IPS-NIHi11 (cell line): ENCODE measurements at regions not wholly inside any gene's neighbourhood (a gene's known extent, or its start where the extent isn't known, plus 50 kb on each side); places are given as distances from the start of the nearest gene placed in this dataset.
A peak's percentile ranks its signal among the peaks of the same experiment; 100 is the strongest.
"Not testable (repeated sequence)": the region's sequence is repeated elsewhere in the genome, so short reads cannot be mapped to it uniquely, and the experiment has no call there.

Experiments used
- DNase-seq: peaks from one replicate; pipeline ENCODE4 v3.0.0; 2012; ENCODE audit warnings: mixed read lengths, low spot score

DNA sequence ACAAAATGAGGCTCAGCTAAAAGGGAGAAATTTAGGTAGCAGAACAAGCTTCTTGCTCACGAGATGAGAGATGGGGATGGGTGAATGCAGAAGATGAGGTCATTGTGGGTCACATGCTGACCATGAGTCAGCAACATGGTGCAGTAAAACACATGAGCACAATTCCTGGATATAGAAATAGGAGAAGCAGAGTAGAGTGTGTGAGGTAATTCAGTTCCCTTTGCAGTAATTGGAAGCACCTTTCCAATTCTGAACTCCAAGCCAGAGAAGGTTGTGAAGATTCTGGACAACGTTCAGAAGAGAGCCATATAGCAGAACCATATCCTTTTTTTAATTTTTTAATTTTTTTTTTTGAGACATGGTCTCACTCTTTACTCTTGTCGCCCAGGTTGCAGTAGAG lies 62.0 kb upstream of the LMNTD1 start:
- peak; percentile 14 for DNase-seq

DNA sequence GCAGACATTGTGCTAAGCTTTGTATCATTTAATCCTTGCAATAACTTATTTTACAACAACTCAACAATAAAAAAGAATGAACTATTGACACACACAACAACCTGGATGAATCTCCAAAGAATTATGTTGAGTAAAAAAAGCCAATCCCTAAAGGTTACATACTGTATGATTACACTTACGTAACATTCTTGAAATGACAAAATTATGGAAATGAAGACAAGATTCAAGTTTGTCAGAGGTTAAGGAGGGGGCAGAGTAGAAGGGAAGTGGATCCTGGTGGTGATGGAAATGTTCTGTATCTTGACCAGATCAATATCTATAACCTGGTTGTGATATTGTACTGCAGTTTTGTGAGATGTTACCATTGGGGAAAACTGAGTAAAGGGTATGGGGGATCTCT lies 63.2 kb upstream of the LMNTD1 start:
- DNase-seq = no peak

DNA sequence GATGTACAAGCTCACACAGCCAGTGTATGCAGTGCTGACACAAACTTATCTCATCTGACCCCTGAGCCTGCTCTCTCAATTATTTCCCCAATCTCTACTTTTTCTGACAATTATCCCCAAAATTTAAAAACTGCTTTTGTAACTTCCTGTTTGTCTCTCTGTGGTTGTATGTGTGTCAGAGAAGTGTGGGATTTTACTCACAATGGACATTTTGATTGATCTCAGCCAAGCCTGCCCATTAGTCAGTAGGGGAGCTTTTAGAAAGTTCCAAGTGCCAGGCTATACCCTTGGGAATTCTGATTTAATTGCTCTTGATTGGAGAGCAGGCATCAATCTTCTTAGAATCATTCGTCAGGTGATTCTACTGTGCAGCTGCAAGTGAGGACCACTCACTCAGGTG lies 64.9 kb upstream of the LMNTD1 start:
- no peak for DNase-seq

DNA sequence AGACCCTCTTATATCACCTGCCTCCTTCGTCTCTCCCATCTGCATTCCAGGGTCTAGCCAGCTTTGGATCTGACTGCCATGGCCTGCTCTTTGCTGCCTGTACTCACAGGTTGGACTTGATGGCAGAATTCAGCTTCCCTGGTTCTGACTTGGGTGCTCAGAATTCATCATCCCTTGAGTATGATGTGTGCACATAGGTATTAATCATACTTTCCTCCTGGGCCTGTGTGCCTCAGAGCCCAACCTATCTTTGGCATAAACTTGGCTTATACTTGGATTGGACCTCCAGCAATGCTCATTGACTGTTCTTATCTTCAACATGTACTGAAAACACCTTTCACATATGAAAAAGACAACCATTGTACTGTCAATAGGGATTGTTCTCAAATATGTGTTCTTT lies 70.7 kb upstream of the LMNTD1 start:
- no peak for DNase-seq

DNA sequence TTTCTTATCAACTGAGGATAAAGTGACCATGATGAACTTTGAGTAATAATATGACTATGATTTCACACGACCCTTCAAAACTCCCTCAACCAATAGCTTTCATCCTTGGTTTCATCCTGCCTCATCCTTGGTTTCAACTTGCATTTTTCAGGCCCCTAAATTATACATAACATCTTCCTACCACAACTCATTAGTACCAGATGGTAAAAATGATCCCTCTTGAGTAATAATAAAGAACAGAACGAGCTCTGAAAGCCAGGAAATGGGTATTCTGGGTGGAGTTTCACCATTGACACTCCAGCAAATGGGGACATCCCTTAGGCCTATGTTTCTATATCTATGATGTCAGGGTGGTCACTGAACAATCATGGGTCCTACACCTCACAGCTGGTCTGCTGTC lies 72.1 kb upstream of the LMNTD1 start:
- no peak for DNase-seq

DNA sequence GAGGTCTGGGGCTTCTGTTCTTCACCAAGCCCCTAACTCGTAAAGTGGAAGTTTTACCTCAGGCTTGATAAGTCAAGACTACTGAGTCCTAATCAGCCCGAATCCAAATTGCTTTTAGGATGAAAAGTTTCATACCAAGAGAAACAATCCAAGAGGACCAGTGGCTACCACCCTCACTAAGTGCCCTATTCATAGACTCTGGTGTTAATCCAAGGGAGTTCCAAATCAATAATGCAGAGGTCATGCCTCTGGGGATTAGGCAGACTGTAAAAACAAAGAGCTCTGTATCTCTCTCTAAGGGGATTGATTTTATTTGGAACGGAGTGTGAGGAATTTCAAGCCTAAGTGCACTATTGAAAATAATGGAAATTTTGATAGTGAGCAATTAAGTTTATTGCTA lies 76.3 kb upstream of the LMNTD1 start:
- DNase-seq = no peak

DNA sequence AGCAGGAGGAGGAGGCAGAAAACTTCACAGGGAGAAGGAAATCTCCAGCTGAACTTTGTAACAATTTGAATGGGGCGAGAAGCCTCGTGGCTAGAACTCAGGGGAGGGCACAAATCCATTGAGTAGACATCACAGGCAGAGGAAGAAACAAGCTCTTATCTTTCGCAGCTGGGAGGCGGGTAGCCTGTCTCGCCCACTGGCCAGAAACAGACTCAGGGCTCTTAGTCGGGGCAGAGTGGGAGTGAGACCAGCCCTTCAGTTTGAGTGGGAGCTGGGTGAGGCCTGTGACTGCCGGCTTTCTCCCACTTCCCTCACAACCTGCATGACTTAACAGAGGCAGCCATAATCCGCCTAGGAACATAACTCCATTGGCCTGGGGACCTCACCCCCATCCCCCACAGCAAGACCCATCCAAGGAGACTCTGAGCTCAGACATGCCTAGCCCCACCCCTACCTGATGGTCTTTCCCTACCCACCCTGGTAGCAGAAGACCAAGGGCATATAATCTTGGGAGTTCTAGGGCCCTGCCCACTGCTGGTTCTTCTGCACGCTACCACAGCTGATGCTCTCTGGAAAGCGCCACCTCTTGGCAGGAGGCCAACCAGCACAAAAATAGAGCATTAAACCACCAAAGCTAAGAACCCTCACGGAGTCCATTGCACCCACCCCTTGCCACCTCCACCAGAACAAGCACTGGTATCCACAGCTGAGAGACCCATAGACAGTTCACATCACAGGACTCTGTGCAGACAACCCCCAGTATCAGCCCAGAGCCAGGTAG lies 77.8 kb upstream of the LMNTD1 start:
- not testable (repeated sequence) for DNase-seq

DNA sequence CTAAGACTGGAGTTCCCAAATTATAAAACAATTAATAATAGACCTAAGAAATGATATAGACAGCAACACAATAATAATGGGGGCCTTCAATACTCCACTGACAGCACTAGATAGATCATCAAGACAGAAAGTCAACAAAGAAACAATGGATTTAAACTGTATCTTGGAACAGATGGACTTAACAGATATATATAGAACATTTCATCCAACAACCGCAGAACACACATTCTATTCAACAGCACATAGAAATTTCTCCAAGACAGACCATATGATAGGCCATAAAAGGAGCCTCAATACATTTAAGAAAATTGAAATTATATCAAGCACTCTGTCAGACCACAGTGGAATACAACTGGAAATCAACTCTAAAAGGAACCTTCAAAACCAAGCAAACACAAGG lies 80.1 kb upstream of the LMNTD1 start:
- DNase-seq = not testable (repeated sequence)

DNA sequence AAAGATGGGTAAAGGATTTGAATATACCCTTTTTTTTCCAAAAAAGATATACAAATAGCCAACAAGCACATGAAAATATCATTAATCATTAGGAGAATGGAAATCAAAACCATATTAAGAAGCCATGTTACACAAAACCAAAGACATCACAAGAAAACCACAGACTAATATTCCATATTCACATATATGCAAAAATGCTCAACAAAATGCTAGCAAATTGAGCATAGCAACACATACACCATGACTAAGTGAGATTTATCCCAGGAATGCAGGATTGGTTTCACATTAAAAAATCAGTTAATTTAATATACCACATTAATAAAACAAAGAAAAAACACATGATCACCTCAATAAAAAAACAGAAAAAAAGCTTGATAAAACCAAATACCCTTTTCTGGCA lies 84.7 kb upstream of the LMNTD1 start:
- DNase-seq = no peak

DNA sequence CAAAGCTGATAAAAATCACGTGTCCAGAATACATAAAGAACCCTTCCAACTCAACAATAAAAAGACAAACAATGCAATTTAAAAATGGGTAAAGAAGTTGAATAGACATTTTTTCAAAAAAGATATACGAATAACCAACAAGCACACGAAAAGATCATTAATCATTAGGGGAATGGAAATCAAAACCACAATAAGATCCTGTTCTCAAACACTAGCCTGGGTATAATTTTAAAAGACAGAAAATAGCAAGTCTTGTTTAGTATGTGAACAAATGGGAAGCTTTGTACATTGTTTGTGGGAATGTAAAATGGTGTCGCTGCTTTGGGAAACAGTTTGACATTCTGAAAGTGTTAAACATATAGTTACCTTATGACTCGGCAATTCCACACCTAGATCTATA lies 86.3 kb upstream of the LMNTD1 start:
- DNase-seq = no peak

DNA sequence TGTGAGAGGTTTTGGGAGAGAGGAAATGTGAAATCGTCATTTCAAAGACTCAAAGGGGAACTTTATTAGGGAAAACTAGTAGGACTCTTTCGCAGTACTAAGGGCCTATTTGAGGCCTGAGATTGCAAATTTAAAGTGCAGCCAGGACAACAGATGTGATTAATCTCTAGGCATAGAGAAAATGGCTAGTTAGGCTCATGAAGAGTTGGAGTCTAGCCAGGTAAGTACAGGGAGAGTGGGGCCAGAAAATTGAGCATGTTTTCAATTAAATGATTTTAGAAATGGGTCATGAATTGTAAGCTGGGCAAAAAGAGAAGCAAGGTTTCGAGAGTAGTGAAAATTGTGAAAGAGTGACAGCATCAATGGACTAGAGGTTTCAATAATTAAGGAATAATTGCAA lies 91.9 kb upstream of the LMNTD1 start:
- DNase-seq = no peak

DNA sequence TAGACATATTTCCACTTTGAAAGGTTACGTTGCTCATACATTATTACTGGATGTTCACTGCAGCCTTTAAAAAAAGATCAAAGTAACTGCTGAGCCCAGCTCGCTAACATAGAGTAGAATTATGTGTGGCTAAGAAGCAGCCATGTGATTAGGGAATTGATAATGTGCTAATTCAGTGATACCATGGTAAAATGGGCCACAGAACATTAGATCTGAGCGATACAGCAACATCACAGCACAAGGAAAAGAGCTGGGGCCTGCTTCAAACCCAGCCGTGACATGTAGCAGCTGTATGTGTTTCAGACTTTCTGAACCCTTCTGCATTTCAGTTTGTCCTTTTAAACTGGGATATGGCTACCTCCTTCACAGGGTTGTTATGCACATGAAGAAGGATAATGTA lies 92.3 kb upstream of the LMNTD1 start:
- DNase-seq = no peak

DNA sequence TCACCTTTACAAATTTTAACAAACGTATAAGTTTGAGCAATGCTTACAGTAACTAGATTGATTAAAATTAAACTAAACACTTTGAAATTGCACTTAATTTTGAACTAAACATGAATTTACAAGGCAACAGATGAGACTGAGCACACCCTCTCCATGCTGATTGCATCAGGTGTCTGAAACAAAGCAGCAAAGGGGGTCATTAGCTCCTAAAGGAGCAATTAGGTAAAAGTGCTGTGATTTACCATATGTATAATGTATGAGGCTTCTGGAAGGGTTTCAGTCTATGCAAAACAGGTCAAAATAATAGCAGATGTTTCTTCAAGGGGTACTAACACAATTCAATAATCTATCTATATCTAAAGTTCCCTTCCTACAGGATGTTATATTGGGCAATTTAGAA lies 98.8 kb upstream of the LMNTD1 start:
- no peak for DNase-seq

DNA sequence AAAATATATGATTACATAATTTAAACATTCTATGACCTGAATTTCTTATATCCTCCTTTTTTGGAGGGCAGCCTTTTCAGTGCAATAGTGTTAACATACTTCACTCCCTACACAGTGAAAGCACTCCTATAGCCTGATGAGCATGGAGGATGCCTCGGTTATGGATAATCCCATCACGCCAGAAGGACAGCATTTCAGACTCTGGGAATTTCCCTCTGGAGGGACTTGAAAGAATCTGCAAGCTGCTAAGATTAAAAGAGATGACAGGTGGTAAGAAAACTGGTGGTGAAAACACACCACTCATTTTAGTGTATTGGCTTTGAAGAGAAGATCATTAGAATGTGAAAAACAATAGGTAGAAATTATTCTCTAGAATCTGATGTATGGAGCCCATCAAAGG lies 99.3 kb upstream of the LMNTD1 start:
- no peak for DNase-seq

DNA sequence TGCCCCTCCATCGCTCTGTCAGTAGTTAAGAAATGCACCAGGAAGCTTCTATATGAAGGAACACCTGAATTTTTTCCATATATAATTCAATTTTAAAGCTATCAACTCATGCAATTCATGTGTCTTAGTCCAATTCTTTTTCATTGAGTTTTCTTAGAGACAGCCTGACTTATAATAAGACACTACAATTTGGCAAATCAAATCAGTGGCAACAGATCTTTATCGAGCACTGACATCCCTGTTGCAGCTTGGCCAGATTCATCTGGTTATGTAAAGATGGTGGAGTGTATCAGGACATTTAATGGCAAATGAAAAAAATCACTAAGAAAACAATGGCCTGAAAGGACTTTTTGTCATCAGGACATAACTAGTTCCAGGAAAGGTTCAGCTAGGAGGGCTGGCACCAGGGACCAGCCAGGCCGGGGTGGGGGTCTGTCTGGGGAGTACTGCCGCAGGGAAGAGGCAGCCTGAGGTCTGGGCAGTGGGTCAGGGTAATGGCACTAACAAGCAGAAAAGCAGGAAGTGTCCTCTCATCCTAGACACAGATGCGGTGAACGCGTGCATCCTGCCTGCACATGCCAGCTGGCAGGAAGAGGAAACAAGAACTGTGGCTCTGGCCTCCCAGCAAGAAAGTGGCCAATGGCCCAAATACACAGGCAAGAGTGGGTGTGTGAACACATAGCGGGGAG lies 100.5 kb upstream of the LMNTD1 start:
- DNase-seq = no peak

DNA sequence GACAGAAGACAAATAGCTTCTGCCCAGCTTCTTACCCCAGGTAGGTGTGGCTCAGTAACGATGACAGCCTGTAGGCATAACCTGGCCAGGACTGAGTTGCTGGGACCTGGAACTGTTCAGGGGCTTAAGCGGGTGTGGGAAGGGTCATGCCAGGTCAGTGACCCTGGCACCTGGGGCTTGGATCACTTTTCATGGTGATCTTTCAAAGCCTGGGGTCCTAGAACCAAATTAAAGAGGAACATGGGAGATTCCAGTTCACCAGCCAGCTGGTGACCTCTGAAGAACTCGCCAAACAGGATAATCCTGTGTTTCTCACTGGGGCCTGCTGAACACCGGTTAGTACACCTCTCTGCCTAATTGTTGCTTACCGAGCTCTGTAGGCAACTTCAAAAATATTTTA lies 102.6 kb upstream of the LMNTD1 start:
- DNase-seq = peak; percentile 32

DNA sequence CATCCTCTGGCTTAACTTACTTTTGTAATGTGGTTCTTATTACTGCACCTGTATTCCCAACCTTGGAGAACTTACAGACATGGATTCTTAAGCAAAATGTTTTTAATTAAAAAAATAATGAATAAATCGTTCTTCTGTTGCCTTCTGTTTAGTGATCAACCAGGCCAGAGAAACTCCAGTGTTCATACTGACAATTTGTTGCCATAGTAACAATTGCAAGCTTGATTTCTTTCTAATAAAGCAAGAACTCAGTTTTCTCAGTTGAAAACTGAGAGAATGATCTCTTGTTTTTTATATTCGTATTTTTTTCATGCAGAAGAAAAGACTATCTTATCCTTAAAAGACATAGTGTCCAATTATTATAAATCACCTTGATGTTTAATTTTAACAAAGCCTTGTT lies 106.5 kb upstream of the LMNTD1 start:
- no peak for DNase-seq

DNA sequence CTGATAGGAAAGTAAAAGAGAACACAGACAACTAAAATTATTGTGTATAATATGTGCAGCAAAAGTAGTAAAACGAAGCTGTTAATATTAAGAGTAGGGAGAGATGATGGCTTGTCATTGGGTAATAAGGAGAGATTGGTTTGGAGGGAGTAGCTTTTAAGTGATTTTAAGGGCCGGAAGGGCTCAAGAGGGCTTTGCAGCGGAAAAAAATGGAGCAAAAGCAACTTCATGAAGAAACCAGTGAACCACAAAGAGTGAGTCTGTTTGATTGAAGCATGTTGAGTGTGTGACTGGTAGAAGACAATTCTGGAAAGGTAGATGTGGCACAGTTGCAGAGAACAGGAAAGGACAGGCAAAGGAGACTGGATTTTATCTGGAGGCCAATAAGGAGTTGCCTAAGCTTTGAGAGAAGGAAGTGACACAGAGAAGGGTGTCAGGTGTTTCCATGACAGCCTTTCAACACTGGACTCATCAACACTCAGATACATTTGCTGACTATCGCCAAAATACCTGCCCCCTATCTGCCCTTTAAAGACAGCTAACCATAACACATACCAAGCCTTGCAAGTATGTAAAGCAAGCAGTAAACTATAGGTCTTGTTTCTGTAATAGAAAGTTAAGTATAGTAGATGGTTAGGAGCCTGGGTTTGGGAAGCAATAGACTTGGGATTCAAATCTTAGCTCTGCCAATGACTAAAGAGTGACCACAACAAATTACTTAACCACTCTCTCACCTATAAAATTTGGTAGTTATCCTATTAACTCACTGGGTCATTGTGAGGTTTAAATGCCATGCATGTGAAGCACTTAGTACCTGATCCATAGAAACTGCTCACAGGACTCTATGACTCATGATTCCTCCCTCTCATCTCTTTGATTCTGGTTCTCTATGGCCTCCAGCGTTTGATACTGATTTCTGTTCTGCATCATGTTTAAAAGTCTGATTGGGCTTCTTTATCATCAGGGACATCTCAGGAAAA lies 117.3 kb upstream of the LMNTD1 start:
- DNase-seq = no peak

DNA sequence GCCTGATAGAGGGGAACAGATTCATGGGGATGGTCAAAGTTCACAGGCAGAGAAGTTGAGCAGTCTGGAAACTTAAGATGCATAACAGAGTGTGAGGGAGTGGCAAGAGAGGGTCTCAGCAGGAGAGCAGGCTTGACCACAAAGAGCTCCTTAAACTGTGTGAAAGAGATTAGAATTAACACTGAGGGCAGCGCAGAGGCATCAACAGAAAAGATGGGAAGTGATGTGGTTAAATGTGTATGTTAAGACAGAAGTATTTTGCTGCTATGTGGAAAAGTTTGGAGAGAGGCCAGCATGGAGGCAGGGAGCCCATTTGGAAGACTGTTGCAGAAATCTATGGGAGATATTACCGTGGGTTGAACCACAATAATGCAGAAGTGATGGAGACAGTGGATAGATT lies 122.7 kb upstream of the LMNTD1 start:
- no peak for DNase-seq

DNA sequence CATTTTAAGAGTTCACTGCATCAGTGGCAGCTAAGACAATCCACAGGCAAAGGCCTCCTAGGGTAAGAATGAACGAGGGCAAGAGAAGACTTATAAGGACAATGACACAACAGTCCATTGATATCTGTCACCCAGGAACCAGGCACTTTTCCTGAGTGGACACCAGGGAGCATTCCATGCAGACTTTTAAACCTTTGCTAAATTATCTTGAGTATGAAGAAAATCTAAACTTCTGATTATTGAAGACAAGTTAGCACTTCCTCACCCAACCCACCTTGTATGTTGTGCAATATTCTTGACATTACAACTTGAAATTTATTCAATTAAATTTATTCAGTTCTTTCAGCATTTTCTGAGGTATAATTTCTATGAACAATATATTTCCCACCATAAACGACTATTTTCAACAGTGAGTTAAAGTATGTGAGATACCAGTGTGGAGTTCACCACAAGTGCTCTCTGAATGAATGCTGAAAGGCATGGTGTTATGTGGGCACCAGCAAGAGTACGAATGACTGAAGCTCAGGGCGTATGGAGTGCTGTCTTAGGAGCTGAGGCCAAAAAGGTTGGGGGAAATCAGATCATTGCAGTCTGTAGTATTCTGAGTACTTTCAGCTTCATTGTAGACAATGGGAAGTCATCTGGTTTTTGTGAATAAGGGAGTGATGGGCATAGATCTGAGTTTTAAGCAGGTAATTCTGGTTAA lies 124.3 kb upstream of the LMNTD1 start:
- DNase-seq = no peak

DNA sequence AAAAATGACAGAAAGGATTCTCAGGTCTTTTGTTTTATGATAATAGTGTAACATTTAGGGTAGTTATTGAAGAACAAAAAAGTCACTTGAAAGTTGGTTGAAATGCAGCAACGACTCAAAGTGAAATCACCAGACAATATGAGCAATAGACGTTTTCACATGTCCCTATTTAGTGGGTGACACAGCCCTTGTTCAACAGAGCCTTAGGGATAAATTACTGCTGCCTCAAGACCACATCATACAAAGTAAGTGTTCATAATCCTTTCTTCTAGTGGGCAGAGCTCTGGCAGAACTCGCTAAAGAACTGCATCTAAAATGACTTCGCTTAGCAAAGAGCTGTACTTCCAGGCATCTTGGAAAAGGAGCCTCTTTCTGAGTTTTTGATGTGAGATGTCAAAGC lies 128.5 kb upstream of the LMNTD1 start:
- no peak for DNase-seq

DNA sequence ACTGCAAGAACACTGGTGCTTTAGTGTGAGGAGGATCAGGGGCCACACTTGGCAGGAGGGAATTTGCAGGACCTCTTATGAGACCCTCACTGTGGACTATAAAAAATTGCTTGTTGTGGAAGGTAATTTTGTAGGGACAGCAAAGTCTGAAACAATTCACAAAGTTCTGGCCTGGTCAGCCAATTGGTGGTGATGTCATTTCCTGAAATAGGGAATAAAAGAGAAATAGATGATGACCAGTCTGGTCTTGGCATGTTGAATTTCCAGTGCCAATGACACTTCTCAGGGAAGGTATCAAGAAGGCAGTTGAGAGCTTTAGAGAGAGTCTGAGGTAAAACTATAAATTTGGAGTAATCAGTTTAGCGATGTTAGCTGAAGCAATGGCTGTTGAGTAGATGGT lies 129.3 kb upstream of the LMNTD1 start:
- no peak for DNase-seq
